Tongue (tissue), 1 donor: ENCODE measurements at regions not wholly inside any gene's neighbourhood (a gene's known extent, or its start where the extent isn't known, plus 50 kb on each side); places are given as distances from the start of the nearest gene placed in this dataset.
A peak's percentile ranks its signal among the peaks of the same experiment; 100 is the strongest.
"Not testable (repeated sequence)": the region's sequence is repeated elsewhere in the genome, so short reads cannot be mapped to it uniquely, and the experiment has no call there.

ENCODE experiments used
- DNase-seq: peaks from one replicate; pipeline ENCODE4 v3.0.0-alpha.2; 2015

- no peak for DNase-seq
Measured at GRCh38 chr2:56515399-56515798, 331.6 kb downstream of the CCDC85A start.

GRCh38 chr2:56519806-56520205 is 336.0 kb downstream of the CCDC85A start:
- DNase-seq = no peak

GRCh38 chr2:56522605-56523089 is 338.9 kb downstream of the CCDC85A start:
- peak; percentile 87 for DNase-seq

- no peak for DNase-seq
Measured at GRCh38 chr2:56523816-56524215, 340.0 kb downstream of the CCDC85A start.

GRCh38 chr2:56531668-56532420 is 348.1 kb downstream of the CCDC85A start:
- no peak for DNase-seq

- DNase-seq = no peak
Measured at GRCh38 chr2:56534321-56534720, 350.5 kb downstream of the CCDC85A start.

- DNase-seq = no peak
Measured at GRCh38 chr2:56537756-56538155, 354.0 kb downstream of the CCDC85A start.

- no peak for DNase-seq
Measured at GRCh38 chr2:56539618-56540017, 355.8 kb downstream of the CCDC85A start.

- DNase-seq = no peak
Measured at GRCh38 chr2:56540467-56540866, 356.7 kb downstream of the CCDC85A start.

GRCh38 chr2:56540916-56541315 is 357.1 kb downstream of the CCDC85A start:
- DNase-seq = no peak

- DNase-seq = no peak
Measured at GRCh38 chr2:56542213-56542612, 358.4 kb downstream of the CCDC85A start.

GRCh38 chr2:56565143-56565542 is 381.4 kb downstream of the CCDC85A start:
- DNase-seq = no peak

GRCh38 chr2:56571074-56571473 is 387.3 kb downstream of the CCDC85A start:
- no peak for DNase-seq

GRCh38 chr2:56576001-56576400 is 392.2 kb downstream of the CCDC85A start:
- no peak for DNase-seq

- DNase-seq = no peak
Measured at GRCh38 chr2:56580242-56580641, 396.5 kb downstream of the CCDC85A start.

- DNase-seq = no peak
Measured at GRCh38 chr2:56582570-56582969, 398.8 kb downstream of the CCDC85A start.

- DNase-seq = no peak
Measured at GRCh38 chr2:56583796-56584315, 400.1 kb downstream of the CCDC85A start.

- no peak for DNase-seq
Measured at GRCh38 chr2:56587456-56587855, 403.7 kb downstream of the CCDC85A start.

GRCh38 chr2:56589194-56589593 is 405.4 kb downstream of the CCDC85A start:
- DNase-seq = no peak

- DNase-seq = no peak
Measured at GRCh38 chr2:56589835-56590234, 406.0 kb downstream of the CCDC85A start.

GRCh38 chr2:56590611-56591010 is 406.8 kb downstream of the CCDC85A start:
- no peak for DNase-seq

GRCh38 chr2:56606086-56606485 is 422.3 kb downstream of the CCDC85A start:
- not testable (repeated sequence) for DNase-seq

GRCh38 chr2:56613254-56613653 is 429.5 kb downstream of the CCDC85A start:
- no peak for DNase-seq

- no peak for DNase-seq
Measured at GRCh38 chr2:56613920-56614319, 430.1 kb downstream of the CCDC85A start.
